GM12878 (cell line): ENCODE measurements at regions not wholly inside any gene's neighbourhood (a gene's known extent, or its start where the extent isn't known, plus 50 kb on each side); places are given as distances from the start of the nearest gene placed in this dataset.

Experiments used
- ATAC-seq: fragments of 200-7000 bp; cut with Tn5 transposase; 3 replicates; pipeline ENCODE4 v1.9.1; 2020; ENCODE audit warnings: mild to moderate bottlenecking, moderate library complexity
- BruUV-seq: library from RNA; stranded (reverse); fragments of 400-500 nt; replicated peaks from 2 replicates; lab custom pipeline; 2021; lab: Mats Ljungman, UMichigan
- CTCF ChIA-PET: fragments of 300-600 bp; sonication (Branson Sonifier 250); formaldehyde crosslinking; extraction: SDS; loops from one replicate; lab custom pipeline; 2021; ENCODE audit warnings: inconsistent platforms; lab: Yijun Ruan, JAX
- POLR2A ChIA-PET: fragments of 350-600 bp; formaldehyde crosslinking; extraction: SDS; loops from one replicate; lab custom pipeline; 2021; ENCODE audit warnings: inconsistent platforms; lab: Charles Lee
- RAD21 ChIA-PET: fragments of 300-600 bp; sonication (Branson Sonifier 250); formaldehyde crosslinking; loops from one replicate; lab custom pipeline; 2023; ENCODE audit warnings: antibody characterized with exemption; ENCODE audit not compliant: unreplicated experiment; lab: Charles Lee
- SMC1A ChIA-PET: fragments of 300-600 bp; sonication (Branson Sonifier 250); formaldehyde crosslinking; loops from one replicate; lab custom pipeline; 2023; ENCODE audit not compliant: unreplicated experiment, uncharacterized antibody; lab: Charles Lee
- DNase-seq: peaks from one replicate; pipeline ENCODE4 v3.0.0-alpha.2; 2011; ENCODE audit warnings: low read depth, low spot score
- FAIRE-seq: peaks from 3 replicates; lab custom pipeline; 2011; peaks lifted over from hg19 to GRCh38; lab: Jason Lieb, UNC
- H2AFZ ChIP-seq: 2 replicates; pipeline ENCODE4 v1.6.0; 2011; ENCODE audit warnings: low read depth, low read length, control low read depth; ENCODE audit not compliant: control insufficient read depth
- H3K27ac ChIP-seq: 2 replicates; pipeline ENCODE4 v1.5.1; 2011; ENCODE audit warnings: control low read depth; ENCODE audit not compliant: control insufficient read depth, insufficient read depth
- H3K27me3 ChIP-seq, 2 experiments: replicated peaks in 1 of 2; 2 replicates each; pipeline versions ENCODE4 v1.6.0 to v1.6.1; 2011; ENCODE audit warnings: low read length in 1 of 2; ENCODE audit not compliant: control insufficient read depth in 2 of 2, insufficient read depth in 2 of 2
- H3K36me3 ChIP-seq, 2 experiments: 2 replicates each; pipeline ENCODE4 v1.5.1; 2011; ENCODE audit warnings: low read length in 1 of 2; ENCODE audit not compliant: control insufficient read depth in 2 of 2, insufficient read depth in 2 of 2
- H3K4me1 ChIP-seq: 2 replicates; pipeline ENCODE4 v1.6.1; 2011; ENCODE audit warnings: mild to moderate bottlenecking, low read length, moderate library complexity, mixed read lengths; ENCODE audit not compliant: control insufficient read depth, insufficient read depth
- H3K4me2 ChIP-seq: 2 replicates; pipeline ENCODE4 v1.6.0; 2011; ENCODE audit warnings: control low read depth; ENCODE audit not compliant: control insufficient read depth, insufficient read depth
- H3K4me3 ChIP-seq: fragments of 200-600 bp; sonication (generic); 2 replicates; pipeline ENCODE4 v1.5.1; 2016
- H3K79me2 ChIP-seq: 2 replicates; pipeline ENCODE4 v1.6.0; 2011; ENCODE audit warnings: low read length; ENCODE audit not compliant: control insufficient read depth, insufficient read depth
- H3K9ac ChIP-seq: 2 replicates; pipeline ENCODE4 v1.8.0; 2011; ENCODE audit warnings: low read length, control low read depth, mixed read lengths; ENCODE audit not compliant: control insufficient read depth, insufficient read depth
- H3K9me3 ChIP-seq: replicated peaks from 3 replicates; pipeline ENCODE4 v1.5.1; 2011; ENCODE audit warnings: mild to moderate bottlenecking, low read length; ENCODE audit not compliant: control insufficient read depth, insufficient read depth
- H4K20me1 ChIP-seq: 2 replicates; pipeline ENCODE4 v1.6.0; 2011; ENCODE audit not compliant: control insufficient read depth, insufficient read depth
- ATF7 ChIP-seq: fragments of 450-650 bp; IDR thresholded peaks from 2 replicates; pipeline ENCODE4 v1.6.1; 2016; ENCODE audit warnings: low read depth, mild to moderate bottlenecking
- BCL3 ChIP-seq: IDR thresholded peaks from 2 replicates; pipeline ENCODE4 v1.6.1; 2011; ENCODE audit warnings: borderline replicate concordance, low read depth, mild to moderate bottlenecking, moderate library complexity, low read length; ENCODE audit not compliant: insufficient read depth, poor library complexity, severe bottlenecking
- BHLHE40 ChIP-seq, 2 experiments: fragments of 450-650 bp in 1 of 2; IDR thresholded peaks; 2 replicates each; pipeline ENCODE4 v1.6.1; 2011 to 2017; ENCODE audit warnings: low read depth in 2 of 2, borderline replicate concordance in 1 of 2, improper control_type of control experiment in 1 of 2, low read length in 1 of 2, mild to moderate bottlenecking in 1 of 2
- DPF2 ChIP-seq: fragments of 450-650 bp; IDR thresholded peaks from 2 replicates; pipeline ENCODE4 v1.6.1; 2017; ENCODE audit warnings: mild to moderate bottlenecking
- FOS ChIP-seq: IDR thresholded peaks from 3 replicates; pipeline ENCODE4 v1.6.1; 2011; ENCODE audit warnings: borderline replicate concordance; ENCODE audit not compliant: insufficient read length; ENCODE audit errors: extremely low read depth
- KLF5 ChIP-seq: fragments of 450-650 bp; IDR thresholded peaks from 2 replicates; pipeline ENCODE4 v1.6.1; 2014; ENCODE audit warnings: mild to moderate bottlenecking; ENCODE audit not compliant: partially characterized antibody
- MYC ChIP-seq: IDR thresholded peaks from 2 replicates; pipeline ENCODE4 v1.6.1; 2011; ENCODE audit warnings: mild to moderate bottlenecking, low read length, moderate library complexity, inconsistent platforms; ENCODE audit not compliant: insufficient read depth, insufficient replicate concordance, insufficient read length, severe bottlenecking
- NKRF ChIP-seq: fragments of 450-650 bp; conservative IDR thresholded peaks from 2 replicates; pipeline ENCODE4 v1.6.1; 2017; ENCODE audit warnings: mild to moderate bottlenecking, moderate library complexity
- POLR2AphosphoS5 ChIP-seq: IDR thresholded peaks from 2 replicates; pipeline ENCODE4 v1.6.1; 2011; ENCODE audit warnings: mild to moderate bottlenecking, low read length, inconsistent platforms
- RAD21 ChIP-seq: IDR thresholded peaks from 2 replicates; pipeline ENCODE4 v1.6.1; 2011; ENCODE audit warnings: mild to moderate bottlenecking, low read depth, low read length, moderate library complexity; ENCODE audit not compliant: insufficient read depth
- RB1 ChIP-seq: fragments of 450-650 bp; formaldehyde crosslinking; IDR thresholded peaks from 2 replicates; pipeline ENCODE4 v1.6.1; 2017; ENCODE audit warnings: mild to moderate bottlenecking, borderline replicate concordance
- SREBF2 ChIP-seq: IDR thresholded peaks from 2 replicates; pipeline ENCODE4 v1.6.1; 2012; ENCODE audit warnings: mild to moderate bottlenecking, low read length
- ZNF217 ChIP-seq: fragments of 450-650 bp; IDR thresholded peaks from 2 replicates; pipeline ENCODE4 v1.6.1; 2017; ENCODE audit warnings: antibody characterized with exemption, mild to moderate bottlenecking
- WGBS: methylation state at CpG from one replicate; pipeline ENCODE4 v1.1.6; 2016; ENCODE audit warnings: low lambda C conversion rate; ENCODE audit not compliant: insufficient replicate concordance, insufficient coverage; ENCODE audit errors: missing lambda C conversion rate; 5-methylcytosine and 5-hydroxymethylcytosine counted together
- in situ Hi-C: fragments of 300-500 bp; cut with MboI; formaldehyde crosslinking; loops from 9 replicates; pipeline ENCODE4 v1.14.3; 2018; ENCODE audit warnings: mixed read lengths
- intact Hi-C: fragments of 100-400 bp; cut with micrococcal nuclease; formaldehyde crosslinking; loops from one replicate; pipeline ENCODE4 v1.14.2; 2022; ENCODE audit not compliant: unreplicated experiment
- TF ChIP-seq, protein P1 (sequence below): IDR thresholded peaks from 2 replicates; pipeline ENCODE4 v1.6.1; 2012; ENCODE audit warnings: low read length, inconsistent platforms
- TF ChIP-seq, protein P2 (sequence below): fragments of 450-650 bp; IDR thresholded peaks from 2 replicates; pipeline ENCODE4 v1.6.1; 2016; ENCODE audit warnings: mild to moderate bottlenecking

GRCh38 chr12:114789276-114789675, 105.3 kb upstream of the TBX3 start (continued):
- no peak for TF ChIP-seq ATF7
- TF ChIP-seq, protein P1, sequence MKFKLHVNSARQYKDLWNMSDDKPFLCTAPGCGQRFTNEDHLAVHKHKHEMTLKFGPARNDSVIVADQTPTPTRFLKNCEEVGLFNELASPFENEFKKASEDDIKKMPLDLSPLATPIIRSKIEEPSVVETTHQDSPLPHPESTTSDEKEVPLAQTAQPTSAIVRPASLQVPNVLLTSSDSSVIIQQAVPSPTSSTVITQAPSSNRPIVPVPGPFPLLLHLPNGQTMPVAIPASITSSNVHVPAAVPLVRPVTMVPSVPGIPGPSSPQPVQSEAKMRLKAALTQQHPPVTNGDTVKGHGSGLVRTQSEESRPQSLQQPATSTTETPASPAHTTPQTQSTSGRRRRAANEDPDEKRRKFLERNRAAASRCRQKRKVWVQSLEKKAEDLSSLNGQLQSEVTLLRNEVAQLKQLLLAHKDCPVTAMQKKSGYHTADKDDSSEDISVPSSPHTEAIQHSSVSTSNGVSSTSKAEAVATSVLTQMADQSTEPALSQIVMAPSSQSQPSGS: no peak
- TF ChIP-seq MYC: no peak
- TF ChIP-seq SREBF2: no peak
- no peak for TF ChIP-seq FOS
- TF ChIP-seq BHLHE40 (IDR thresholded peaks at IDR 0.05; ENCODE audit: borderline replicate concordance in 1 of 2, low read depth in 2 of 2, low read length in 1 of 2): no peak

DNA sequence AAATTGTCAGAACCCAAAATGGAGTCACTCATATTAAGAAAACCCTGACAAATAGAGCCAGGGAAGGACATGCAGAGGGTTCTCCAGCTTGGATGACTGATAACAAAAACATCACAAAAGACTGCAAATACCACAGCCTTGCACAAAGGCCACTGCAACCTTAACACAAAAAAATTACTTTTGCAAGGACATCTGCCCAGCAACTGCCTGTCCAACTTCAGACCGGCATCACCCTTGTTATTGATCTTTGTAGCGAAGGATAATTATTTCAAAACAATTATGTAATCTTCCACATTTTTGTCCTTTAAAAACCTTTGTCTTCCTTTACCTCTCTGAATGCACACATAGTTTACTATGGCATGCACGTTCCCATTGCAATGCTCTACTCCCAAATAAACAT, 100.6 kb upstream of the TBX3 start:
- H3K27me3 ChIP-seq: no peaks in the 10 kb centered on the region
- no peak overlapping the region for H3K9ac ChIP-seq
- WGBS: 28% methylated on average over 3 of the region's 3 CpGs
- ChIA-PET SMC1A (no interaction called here), RAD21 (no interaction called here), CTCF (no interaction called here), POLR2A (no interaction called here)
- H3K36me3 ChIP-seq: no peaks in the 10 kb centered on the region
- H2AFZ ChIP-seq: no peak overlapping the region
- H3K4me2 ChIP-seq: no peak overlapping the region
- in situ Hi-C loops (no loop called here), intact Hi-C loops (no loop called here)
- H3K4me3 ChIP-seq: no peak overlapping the region
- no peaks in the 10 kb centered on the region for H4K20me1 ChIP-seq
- no peak overlapping the region for H3K27ac ChIP-seq
- ATAC-seq: no peak
- no peak for DNase-seq
- no TSS peak for BruUV-seq
- no peaks in the 10 kb centered on the region for H3K4me1 ChIP-seq
- H3K9me3 ChIP-seq: no peaks in the 10 kb centered on the region
- H3K79me2 ChIP-seq: no peaks in the 10 kb centered on the region
- FAIRE-seq: no peak
- TF ChIP-seq NKRF (no peak), RAD21 (no peak), BCL3 (no peak), ZNF217 (no peak), POLR2AphosphoS5 (no peak), RB1 (no peak), KLF5 (no peak), DPF2 (no peak)
- TF ChIP-seq, protein P2, sequence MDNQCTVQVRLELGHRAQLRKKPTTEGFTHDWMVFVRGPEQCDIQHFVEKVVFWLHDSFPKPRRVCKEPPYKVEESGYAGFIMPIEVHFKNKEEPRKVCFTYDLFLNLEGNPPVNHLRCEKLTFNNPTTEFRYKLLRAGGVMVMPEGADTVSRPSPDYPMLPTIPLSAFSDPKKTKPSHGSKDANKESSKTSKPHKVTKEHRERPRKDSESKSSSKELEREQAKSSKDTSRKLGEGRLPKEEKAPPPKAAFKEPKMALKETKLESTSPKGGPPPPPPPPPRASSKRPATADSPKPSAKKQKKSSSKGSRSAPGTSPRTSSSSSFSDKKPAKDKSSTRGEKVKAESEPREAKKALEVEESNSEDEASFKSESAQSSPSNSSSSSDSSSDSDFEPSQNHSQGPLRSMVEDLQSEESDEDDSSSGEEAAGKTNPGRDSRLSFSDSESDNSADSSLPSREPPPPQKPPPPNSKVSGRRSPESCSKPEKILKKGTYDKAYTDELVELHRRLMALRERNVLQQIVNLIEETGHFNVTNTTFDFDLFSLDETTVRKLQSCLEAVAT: no peak
